ENCODE measurements at regions not wholly inside any gene's neighbourhood (a gene's known extent, or its start where the extent isn't known, plus 50 kb on each side); places are given as distances from the start of the nearest gene placed in this dataset.

GRCh38 chr1:172809750-172810149 is 150.8 kb downstream of the FASLG start:
- Histone ChIP-seq H3K4me3 (no peak overlapping the region), H3K9me3 (replicated peaks) (no peaks in the 10 kb centered on the region), H3K27ac (no peak overlapping the region), H3K36me3 (no peaks in the 10 kb centered on the region), H3K4me1 (no peaks in the 10 kb centered on the region), H3K27me3 (no peaks in the 10 kb centered on the region)
- DNase-seq = no peak

GRCh38 chr1:172810480-172811175 is 151.7 kb downstream of the FASLG start:
- no peak for DNase-seq
- H3K9me3 ChIP-seq (replicated peaks) = no peaks in the 10 kb centered on the region
- no peak overlapping the region for H3K27ac ChIP-seq
- H3K36me3 ChIP-seq = no peaks in the 10 kb centered on the region
- no peaks in the 10 kb centered on the region for H3K27me3 ChIP-seq
- H3K4me1 ChIP-seq = no peaks in the 10 kb centered on the region
- no peak overlapping the region for H3K4me3 ChIP-seq

GRCh38 chr1:172811694-172812093 is 152.8 kb downstream of the FASLG start:
- Histone ChIP-seq H3K4me1 (no peaks in the 10 kb centered on the region), H3K27ac (no peak overlapping the region), H3K27me3 (no peaks in the 10 kb centered on the region), H3K36me3 (no peaks in the 10 kb centered on the region), H3K9me3 (replicated peaks) (no peaks in the 10 kb centered on the region), H3K4me3 (no peak overlapping the region)
- no peak for DNase-seq

- Histone ChIP-seq H3K4me1 (no peaks in the 10 kb centered on the region), H3K9me3 (replicated peaks) (no peaks in the 10 kb centered on the region), H3K4me3 (no peak overlapping the region), H3K27me3 (no peaks in the 10 kb centered on the region), H3K27ac (no peak overlapping the region), H3K36me3 (no peaks in the 10 kb centered on the region)
- DNase-seq = no peak
Measured at GRCh38 chr1:172812118-172812517, 153.2 kb downstream of the FASLG start.

- H3K4me1 ChIP-seq = no peaks in the 10 kb centered on the region
- H3K27me3 ChIP-seq = no peaks in the 10 kb centered on the region
- DNase-seq = no peak
- H3K4me3 ChIP-seq = no peak overlapping the region
- no peaks in the 10 kb centered on the region for H3K9me3 ChIP-seq (replicated peaks)
- H3K36me3 ChIP-seq = no peaks in the 10 kb centered on the region
- no peak overlapping the region for H3K27ac ChIP-seq
Measured at GRCh38 chr1:172813330-172813729, 154.4 kb downstream of the FASLG start.

GRCh38 chr1:172814428-172814827 is 155.5 kb downstream of the FASLG start:
- no peaks in the 10 kb centered on the region for H3K27me3 ChIP-seq
- no peak for DNase-seq
- H3K4me1 ChIP-seq = no peaks in the 10 kb centered on the region
- no peaks in the 10 kb centered on the region for H3K36me3 ChIP-seq
- H3K4me3 ChIP-seq = no peak overlapping the region
- H3K9me3 ChIP-seq (replicated peaks) = no peaks in the 10 kb centered on the region
- no peak overlapping the region for H3K27ac ChIP-seq

GRCh38 chr1:172815740-172816139 is 156.8 kb downstream of the FASLG start:
- H3K4me1 ChIP-seq = no peaks in the 10 kb centered on the region
- no peaks in the 10 kb centered on the region for H3K27me3 ChIP-seq
- no peak overlapping the region for H3K4me3 ChIP-seq
- DNase-seq = no peak
- H3K9me3 ChIP-seq (replicated peaks) = no peaks in the 10 kb centered on the region
- no peak overlapping the region for H3K27ac ChIP-seq
- H3K36me3 ChIP-seq = no peaks in the 10 kb centered on the region

GRCh38 chr1:172818841-172819527 is 160.1 kb downstream of the FASLG start:
- no peaks in the 10 kb centered on the region for H3K9me3 ChIP-seq (replicated peaks)
- no peak overlapping the region for H3K27ac ChIP-seq
- no peaks in the 10 kb centered on the region for H3K27me3 ChIP-seq
- no peak for DNase-seq
- H3K4me1 ChIP-seq = no peaks in the 10 kb centered on the region
- no peaks in the 10 kb centered on the region for H3K36me3 ChIP-seq
- no peak overlapping the region for H3K4me3 ChIP-seq

GRCh38 chr1:172820475-172821158 is 161.7 kb downstream of the FASLG start:
- Histone ChIP-seq H3K36me3 (no peaks in the 10 kb centered on the region), H3K4me1 (no peaks in the 10 kb centered on the region), H3K4me3 (no peak overlapping the region), H3K27me3 (no peaks in the 10 kb centered on the region), H3K9me3 (replicated peaks) (no peaks in the 10 kb centered on the region), H3K27ac (no peak overlapping the region)
- DNase-seq = no peak

GRCh38 chr1:172821609-172822274 is 162.8 kb downstream of the FASLG start:
- DNase-seq = no peak
- Histone ChIP-seq H3K27ac (no peak overlapping the region), H3K4me1 (no peaks in the 10 kb centered on the region), H3K36me3 (no peaks in the 10 kb centered on the region), H3K27me3 (no peaks in the 10 kb centered on the region), H3K4me3 (no peak overlapping the region), H3K9me3 (replicated peaks) (no peaks in the 10 kb centered on the region)

GRCh38 chr1:172822886-172823285 is 164.0 kb downstream of the FASLG start:
- Histone ChIP-seq H3K27me3 (no peaks in the 10 kb centered on the region), H3K4me3 (no peak overlapping the region), H3K27ac (no peak overlapping the region), H3K36me3 (no peaks in the 10 kb centered on the region), H3K4me1 (no peaks in the 10 kb centered on the region), H3K9me3 (replicated peaks) (no peaks in the 10 kb centered on the region)
- no peak for DNase-seq

GRCh38 chr1:172823534-172823933 is 164.6 kb downstream of the FASLG start:
- DNase-seq = peak; percentile 6 to 14

GRCh38 chr1:172824209-172824608 is 165.3 kb downstream of the FASLG start:
- Histone ChIP-seq H3K36me3 (no peaks in the 10 kb centered on the region), H3K27me3 (no peaks in the 10 kb centered on the region), H3K9me3 (replicated peaks) (no peaks in the 10 kb centered on the region), H3K27ac (no peak overlapping the region), H3K4me3 (no peak overlapping the region), H3K4me1 (no peaks in the 10 kb centered on the region)
- DNase-seq = no peak

More at GRCh38 chr1:172823534-172823933, 164.6 kb downstream of the FASLG start:
- Histone ChIP-seq H3K27ac (no peak overlapping the region), H3K4me3 (no peak overlapping the region), H3K4me1 (no peaks in the 10 kb centered on the region), H3K36me3 (no peaks in the 10 kb centered on the region), H3K9me3 (replicated peaks) (no peaks in the 10 kb centered on the region), H3K27me3 (no peaks in the 10 kb centered on the region)

- Histone ChIP-seq H3K4me3 (no peak overlapping the region), H3K27me3 (no peaks in the 10 kb centered on the region), H3K9me3 (replicated peaks) (no peaks in the 10 kb centered on the region), H3K4me1 (no peaks in the 10 kb centered on the region), H3K27ac (no peak overlapping the region), H3K36me3 (no peaks in the 10 kb centered on the region)
- peak; percentile 15 to 74 for DNase-seq
Measured at GRCh38 chr1:172826096-172826741, 167.3 kb downstream of the FASLG start.
